Renal cortical epithelial cell (primary cell): ENCODE measurements at regions not wholly inside any gene's neighbourhood (a gene's known extent, or its start where the extent isn't known, plus 50 kb on each side); places are given as distances from the start of the nearest gene placed in this dataset.

Experiments used
- DNase-seq: peaks from one replicate; pipeline ENCODE4 v3.0.0-alpha.2; 2011; ENCODE audit warnings: low read depth

DNA sequence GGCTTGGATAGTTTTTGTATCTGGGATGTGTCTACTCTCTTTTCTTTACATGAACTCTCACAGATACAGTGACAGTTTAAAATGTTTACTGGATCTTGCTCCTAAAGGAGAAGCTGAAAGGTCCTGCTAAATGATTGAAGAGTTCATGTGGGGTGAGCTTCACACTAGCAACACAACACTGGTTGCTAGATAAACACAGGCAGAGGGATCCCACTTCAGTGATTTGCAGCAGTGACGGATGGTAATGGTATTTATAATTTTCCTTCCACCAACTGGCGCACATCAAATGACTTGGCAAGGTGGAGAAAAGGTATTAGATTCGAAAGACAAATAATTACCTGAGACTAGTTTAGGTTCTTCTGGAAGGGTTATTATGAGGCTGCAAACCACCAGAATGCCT, 270.2 kb downstream of the TBX15 start:
- peak; percentile 73 for DNase-seq

- DNase-seq: no peak
Measured at GRCh38 chr1:118716775-118717174, 271.4 kb downstream of the TBX15 start.

- no peak for DNase-seq
Measured at GRCh38 chr1:118711356-118711755, 276.8 kb downstream of the TBX15 start.

- DNase-seq: no peak
Measured at GRCh38 chr1:118698911-118699310, 289.2 kb downstream of the TBX15 start.

- DNase-seq: peak; percentile 11
Measured at GRCh38 chr1:118692143-118692542, 296.0 kb downstream of the TBX15 start.

DNA sequence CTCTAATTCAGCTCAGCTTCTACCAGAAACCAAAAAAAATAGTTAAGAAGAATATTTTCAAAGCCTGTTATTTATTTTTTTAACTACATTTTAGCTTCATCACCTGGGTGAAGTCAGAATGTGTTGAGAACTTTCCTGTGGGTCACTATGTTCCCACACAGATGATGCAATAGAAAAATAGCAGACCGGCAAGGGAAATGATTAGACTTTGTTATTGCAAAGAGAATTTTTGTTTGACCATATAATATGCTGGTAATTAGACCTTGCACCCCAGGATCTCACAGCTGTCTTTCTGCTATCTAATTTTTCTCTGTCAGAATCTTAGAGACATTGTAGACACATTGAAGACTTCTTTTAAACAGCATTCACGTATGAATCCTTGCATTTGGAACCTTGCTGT, 299.3 kb downstream of the TBX15 start:
- peak; percentile 29 for DNase-seq

GRCh38 chr1:118661769-118662320, 326.3 kb downstream of the TBX15 start:
- no peak for DNase-seq

DNA sequence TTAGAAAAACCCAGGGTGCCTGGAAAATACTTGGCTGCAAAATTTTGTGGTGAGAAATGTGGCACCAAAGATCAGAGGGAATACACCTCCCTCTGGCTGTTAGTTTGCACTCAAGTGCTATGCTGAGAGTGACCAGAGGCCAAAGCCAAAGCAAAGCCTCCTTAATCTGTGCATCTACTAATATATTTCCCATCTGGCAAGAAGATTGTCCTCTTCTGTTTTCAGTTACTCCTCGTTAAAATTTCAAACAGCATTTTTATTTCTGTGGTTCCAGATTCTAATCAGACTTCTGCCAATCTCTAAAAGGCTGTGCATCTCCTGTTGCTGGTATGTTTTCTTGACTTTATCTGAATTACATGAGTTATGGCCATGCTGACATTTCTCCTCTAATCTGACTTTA, 327.4 kb downstream of the TBX15 start:
- DNase-seq: no peak

GRCh38 chr1:118659646-118660045, 328.5 kb downstream of the TBX15 start:
- DNase-seq: no peak

DNA sequence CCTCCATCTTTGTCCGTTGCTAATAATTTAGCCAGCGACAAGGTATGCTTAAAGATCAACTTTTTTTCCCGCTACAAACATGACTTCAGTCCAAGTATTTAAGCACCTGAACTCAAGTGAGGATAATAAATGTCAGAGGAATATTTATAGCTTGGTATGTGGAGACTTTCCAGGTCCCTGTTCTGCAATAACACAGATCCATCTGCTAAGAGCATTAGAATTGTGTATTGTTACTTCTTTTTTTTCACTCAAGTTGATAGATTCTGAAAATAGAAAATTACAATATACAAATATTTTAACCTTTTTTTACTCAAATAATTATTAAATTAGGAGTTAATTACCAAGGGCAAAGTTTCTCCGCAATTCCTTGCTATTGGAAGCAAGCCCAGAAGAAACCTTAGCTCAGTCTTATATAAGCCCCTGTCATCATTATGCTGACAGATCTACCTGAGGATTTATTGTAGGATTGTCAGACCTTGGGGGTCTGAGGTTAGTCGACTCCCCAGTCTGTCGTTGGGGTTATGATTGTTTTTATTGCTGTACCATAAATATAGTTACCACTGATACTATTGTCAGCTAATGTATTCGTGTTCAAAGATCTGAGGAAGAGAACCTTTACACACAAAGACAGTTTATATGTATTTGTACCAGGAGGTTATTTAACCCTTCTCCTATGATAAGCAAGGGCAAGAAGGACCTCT, 337.9 kb downstream of the TBX15 start:
- DNase-seq: peak; percentile 8

GRCh38 chr1:118649369-118650106, 338.6 kb downstream of the TBX15 start:
- no peak for DNase-seq

GRCh38 chr1:118636004-118636403, 352.1 kb downstream of the TBX15 start:
- no peak for DNase-seq

DNA sequence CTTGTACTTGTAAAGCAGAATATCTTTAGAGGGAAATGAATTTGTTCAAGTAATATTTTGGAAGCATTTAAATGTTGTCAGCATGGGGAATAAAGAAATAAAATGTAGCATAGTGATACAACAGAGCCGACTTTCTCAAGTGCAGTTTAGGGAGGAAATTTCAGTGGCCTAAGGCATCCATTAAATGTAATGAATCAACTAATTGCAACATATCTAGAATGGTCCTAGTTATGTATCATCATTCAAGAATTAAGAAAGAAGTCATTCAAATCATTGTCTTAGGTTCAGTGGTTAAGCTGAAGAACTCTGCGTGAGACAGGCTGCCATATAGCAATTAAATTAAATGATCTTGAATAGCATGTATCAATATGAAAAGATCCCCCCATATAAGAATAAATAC, 360.7 kb downstream of the TBX15 start:
- peak; percentile 5 for DNase-seq

- DNase-seq: no peak
Measured at GRCh38 chr1:118621839-118622238, 366.3 kb downstream of the TBX15 start.

DNA sequence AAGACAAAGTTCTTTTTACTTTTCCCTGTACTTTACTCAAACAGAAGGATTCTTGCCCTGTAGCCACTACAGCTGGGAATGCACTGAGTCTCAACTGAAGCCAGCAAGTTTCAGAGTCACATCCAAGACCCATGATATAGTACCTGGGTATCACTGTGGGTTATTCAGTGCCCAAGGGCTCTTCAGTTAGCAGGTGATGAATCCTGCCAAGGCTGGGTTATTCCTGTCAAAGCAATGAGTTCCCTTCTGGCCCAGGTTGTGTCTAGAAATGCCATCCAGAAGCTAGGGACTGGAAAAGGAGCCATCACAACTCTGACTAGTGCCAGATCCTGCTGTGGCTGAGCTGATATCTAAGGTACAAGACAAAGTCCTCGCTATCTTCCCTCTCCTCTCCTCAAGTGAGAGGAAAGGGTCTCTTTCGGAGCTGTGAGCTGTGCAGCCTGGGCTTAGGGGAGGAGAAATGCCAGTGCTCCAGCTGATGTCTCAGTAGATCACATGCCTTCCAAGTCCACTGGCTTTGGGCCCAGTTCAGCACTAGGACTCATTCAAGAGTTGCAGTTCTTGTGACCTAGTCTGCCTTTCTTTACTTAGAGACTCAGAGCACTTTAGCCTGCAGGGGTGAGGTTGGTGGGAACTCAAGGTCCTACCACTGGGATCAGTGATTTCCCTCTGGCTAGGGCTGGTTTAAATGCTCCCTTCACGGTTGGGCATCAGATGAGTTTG, 369.4 kb downstream of the TBX15 start:
- no peak for DNase-seq

- DNase-seq: no peak
Measured at GRCh38 chr1:118617916-118618315, 370.2 kb downstream of the TBX15 start.

GRCh38 chr1:118615066-118615465, 373.1 kb downstream of the TBX15 start:
- no peak for DNase-seq

- DNase-seq: no peak
Measured at GRCh38 chr1:118589238-118589846, 398.8 kb downstream of the TBX15 start.

GRCh38 chr1:118588566-118588965, 399.6 kb downstream of the TBX15 start:
- no peak for DNase-seq

DNA sequence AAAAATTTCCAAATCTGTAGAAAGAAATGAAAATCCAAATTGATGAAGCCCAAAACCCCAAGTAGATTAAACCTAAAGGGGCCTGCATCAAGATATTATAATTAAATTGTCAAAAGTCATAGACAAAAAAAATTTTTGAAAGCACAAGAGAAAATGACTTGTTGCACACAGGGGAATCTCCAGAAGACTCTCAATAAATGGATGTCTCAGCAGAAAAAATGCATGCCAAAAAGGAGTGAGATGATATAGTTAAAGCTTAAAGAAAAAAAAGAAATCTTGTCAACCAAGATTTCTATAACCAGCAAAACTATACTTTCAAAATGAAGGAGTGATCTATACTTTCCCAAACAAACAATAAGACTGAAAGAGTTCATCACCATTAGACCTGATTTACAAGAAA, 393.2 kb upstream of the SPAG17 start:
- no peak for DNase-seq

GRCh38 chr1:118575060-118575459, 390.0 kb upstream of the SPAG17 start:
- DNase-seq: no peak
